GM18505 (cell line): ENCODE measurements at regions not wholly inside any gene's neighbourhood (a gene's known extent, or its start where the extent isn't known, plus 50 kb on each side); places are given as distances from the start of the nearest gene placed in this dataset.

Source experiments
- ATAC-seq: cut with Tn5 transposase; IDR thresholded peaks from one replicate; pipeline ENCODE4 v1.9.1; 2021; ENCODE audit not compliant: unreplicated experiment
- POLR2A ChIP-seq: IDR thresholded peaks from 4 replicates; pipeline ENCODE4 v1.6.1; 2011; ENCODE audit warnings: borderline replicate concordance; ENCODE audit not compliant: insufficient read depth, insufficient read length; ENCODE audit errors: extremely low read depth

DNA sequence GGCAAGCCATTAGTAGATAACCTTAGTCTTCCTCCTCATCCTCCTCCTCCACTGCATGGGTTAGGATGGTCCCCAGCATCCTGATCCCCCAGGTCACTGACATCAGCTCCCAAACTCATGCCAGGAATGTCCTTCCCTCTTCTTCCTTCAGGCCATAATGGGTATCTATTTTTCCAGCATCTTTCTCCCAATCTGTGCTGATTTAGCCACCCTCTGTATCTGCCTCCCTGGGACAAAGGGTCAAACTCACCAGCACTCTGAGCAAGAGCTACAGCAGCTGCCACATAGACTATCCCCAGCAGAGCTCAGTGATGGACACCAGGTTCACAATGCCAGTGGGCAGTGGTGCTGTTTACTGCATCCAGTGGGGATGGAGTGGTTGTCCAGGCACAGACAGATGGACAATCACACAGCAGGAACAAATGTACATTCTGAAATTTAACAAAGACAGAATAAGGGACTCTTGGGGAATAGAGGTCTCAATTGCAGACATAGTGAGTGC, 115.2 kb upstream of the TOP3B start:
- no peak for ATAC-seq
- no peak for TF ChIP-seq POLR2A

DNA sequence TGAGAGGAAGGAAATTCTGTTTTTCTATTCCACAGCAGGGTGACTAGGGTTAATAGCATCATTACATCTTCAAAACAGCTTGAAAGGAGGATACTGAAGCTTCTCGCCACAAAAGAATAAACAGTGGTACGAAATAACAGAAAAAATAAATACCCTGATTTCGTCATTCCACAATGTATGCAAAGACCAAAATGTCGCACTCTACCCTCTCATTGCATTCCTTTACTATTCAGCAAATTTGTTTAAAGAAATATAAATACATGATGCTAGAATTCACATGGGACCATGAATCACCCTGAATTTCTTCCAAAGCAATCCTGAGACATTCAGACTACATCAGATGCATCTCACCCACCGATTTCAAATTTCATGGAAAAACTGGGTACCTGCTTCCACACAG, 112.3 kb upstream of the TOP3B start:
- no peak for ATAC-seq
- no peak for TF ChIP-seq POLR2A

GRCh38 chr22:22094514-22094913, 111.9 kb upstream of the TOP3B start:
- no peak for ATAC-seq
- no peak for TF ChIP-seq POLR2A

- TF ChIP-seq POLR2A = no peak
These were observed 111.2 kb upstream of the TOP3B start for GRCh38 chr22:22093743-22094142.

GRCh38 chr22:22092974-22093373, 110.4 kb upstream of the TOP3B start:
- no peak for ATAC-seq
- TF ChIP-seq POLR2A = no peak

More at GRCh38 chr22:22093743-22094142, 111.2 kb upstream of the TOP3B start:
- ATAC-seq = no peak

- no peak for TF ChIP-seq POLR2A
- ATAC-seq = no peak
These were observed 109.5 kb upstream of the TOP3B start for GRCh38 chr22:22092101-22092500.

- TF ChIP-seq POLR2A = no peak
- ATAC-seq = no peak
These were observed 108.9 kb upstream of the TOP3B start for GRCh38 chr22:22091400-22091878.

GRCh38 chr22:22090650-22091399, 108.2 kb upstream of the TOP3B start:
- TF ChIP-seq POLR2A = no peak
- no peak for ATAC-seq

GRCh38 chr22:22089459-22090308, 107.1 kb upstream of the TOP3B start:
- ATAC-seq = no peak
- TF ChIP-seq POLR2A = no peak

GRCh38 chr22:22088658-22089458, 106.3 kb upstream of the TOP3B start:
- TF ChIP-seq POLR2A = no peak
- ATAC-seq = no peak

- ATAC-seq = no peak
- no peak for TF ChIP-seq POLR2A
These were observed 105.5 kb upstream of the TOP3B start for GRCh38 chr22:22087854-22088657.

DNA sequence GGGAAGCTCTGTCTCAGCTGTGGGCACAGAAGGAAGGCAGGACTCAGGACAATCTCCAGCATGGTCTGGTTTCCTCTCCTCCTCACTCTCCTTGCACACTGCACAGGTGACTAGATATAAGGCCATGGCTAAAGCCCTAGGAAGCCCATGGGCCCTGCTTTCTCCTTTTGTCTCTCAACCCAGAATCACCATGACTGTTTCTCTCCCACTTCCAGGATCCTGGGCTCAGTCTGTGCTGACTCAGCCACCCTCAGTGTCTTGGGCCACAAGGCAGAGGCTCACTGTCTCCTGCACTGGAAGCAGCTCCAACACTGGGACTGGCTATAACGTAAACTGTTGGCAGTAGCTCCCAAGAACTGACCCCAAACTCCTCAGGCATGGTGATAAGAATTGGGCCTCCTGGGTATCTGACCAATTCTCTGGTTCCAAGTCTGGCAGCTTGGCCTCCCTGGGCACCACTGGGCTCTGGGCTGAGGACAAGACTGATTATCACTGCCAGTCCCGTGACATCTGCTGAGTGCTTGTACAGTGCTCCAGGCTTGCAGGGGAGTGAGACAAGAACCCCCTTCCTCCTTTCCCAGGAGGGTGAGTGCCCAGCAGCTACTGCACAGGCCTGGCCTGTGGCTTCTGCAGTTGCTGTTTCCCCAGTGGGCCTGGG, 104.0 kb upstream of the TOP3B start:
- no peak for TF ChIP-seq POLR2A
- no peak for ATAC-seq

DNA sequence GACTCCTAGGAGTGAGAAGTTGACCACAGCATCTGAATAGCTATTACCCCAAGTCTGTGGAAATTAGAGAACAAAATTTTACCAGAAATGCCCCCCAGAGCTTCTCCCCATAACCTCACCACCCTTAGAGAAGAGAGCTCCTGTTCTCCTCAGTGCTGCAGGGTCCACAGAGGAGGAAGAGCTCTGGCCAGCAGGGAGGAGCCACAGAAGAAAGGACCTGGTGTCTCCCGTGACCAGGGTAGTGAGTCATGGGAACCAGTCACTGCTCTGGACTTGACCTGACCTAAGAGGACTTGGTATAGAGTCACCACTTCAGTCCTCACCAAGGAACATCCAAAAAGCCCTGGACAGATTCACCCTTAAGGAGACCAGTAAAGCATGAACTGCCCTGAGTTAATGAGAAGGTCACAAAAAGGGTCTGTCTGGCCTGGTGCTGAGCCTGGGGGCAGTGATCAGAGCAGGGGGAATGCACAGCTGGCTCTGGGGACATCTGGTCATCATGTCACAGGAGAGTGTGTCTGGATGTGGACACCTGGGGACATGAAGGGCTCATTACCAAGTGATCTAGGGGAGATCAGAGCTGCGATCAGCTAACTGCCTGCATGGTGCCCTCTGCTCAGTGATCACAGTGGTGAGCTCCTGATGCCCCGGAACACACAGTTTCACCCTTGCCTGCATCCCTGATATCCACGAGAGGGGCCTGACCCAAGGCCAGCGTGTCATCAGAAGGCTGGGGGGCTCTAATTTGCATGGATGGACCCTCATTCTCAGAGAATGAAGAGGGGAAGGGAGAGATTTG, 103.3 kb upstream of the TOP3B start:
- ATAC-seq = no peak
- TF ChIP-seq POLR2A = no peak
